SK-N-SH (cell line): ENCODE measurements at regions not wholly inside any gene's neighbourhood (a gene's known extent, or its start where the extent isn't known, plus 50 kb on each side); places are given as distances from the start of the nearest gene placed in this dataset.

Experiments
- CHD2 ChIP-seq: fragments of 150-350 bp; IDR thresholded peaks from 2 replicates; pipeline ENCODE4 v1.6.1; 2018; ENCODE audit warnings: low read length; ENCODE audit not compliant: partially characterized antibody
- CTCF ChIP-seq: fragments of 200-600 bp; sonication (generic); IDR thresholded peaks from 2 replicates; pipeline ENCODE4 v1.6.1; 2017; ENCODE audit warnings: antibody characterized with exemption, mild to moderate bottlenecking, moderate library complexity
- EP300 ChIP-seq, 2 experiments: IDR thresholded peaks; 2 replicates each; pipeline versions ENCODE4 v1.4.0 to v1.6.1; 2012; ENCODE audit warnings: borderline replicate concordance in 1 of 2, low read depth in 1 of 2, low read length in 1 of 2
- EZH2phosphoT487 ChIP-seq: fragments of 200-600 bp; sonication (generic); IDR thresholded peaks from 2 replicates; pipeline ENCODE4 v1.6.1; 2017; ENCODE audit warnings: low read depth, mixed run types, mild to moderate bottlenecking, antibody characterized with exemption, moderate library complexity, borderline replicate concordance
- MXI1 ChIP-seq: IDR thresholded peaks from 2 replicates; pipeline ENCODE4 v1.6.1; 2012; ENCODE audit warnings: mild to moderate bottlenecking, low read depth, low read length, improper control_type of control experiment
- POLR2AphosphoS5 ChIP-seq: IDR thresholded peaks from 2 replicates; pipeline ENCODE4 v1.6.1; 2012; ENCODE audit warnings: low read depth, low read length
- RAD21 ChIP-seq: IDR thresholded peaks from 2 replicates; pipeline ENCODE4 v1.6.1; 2012; ENCODE audit warnings: mild to moderate bottlenecking, low read length
- RCOR1 ChIP-seq: fragments of 150-350 bp; IDR thresholded peaks from 2 replicates; pipeline ENCODE4 v1.6.1; 2017; ENCODE audit warnings: antibody characterized with exemption, low read length
- RFX5 ChIP-seq: IDR thresholded peaks from 2 replicates; pipeline ENCODE4 v1.6.1; 2012; ENCODE audit warnings: mild to moderate bottlenecking, improper control_type of control experiment, low read length
- SMC3 ChIP-seq: IDR thresholded peaks from 2 replicates; pipeline ENCODE4 v1.6.1; 2012; ENCODE audit warnings: low read depth, low read length, improper control_type of control experiment
- TF ChIP-seq, protein P1 (sequence below): IDR thresholded peaks from 2 replicates; pipeline ENCODE4 v1.4.0; 2012; ENCODE audit warnings: low read depth
- TF ChIP-seq, protein P2 (sequence below): fragments of 150-350 bp; IDR thresholded peaks from 2 replicates; pipeline ENCODE4 v1.6.1; 2017; ENCODE audit warnings: antibody characterized with exemption, low read length, low read depth, borderline replicate concordance
- TF ChIP-seq, protein P3 (sequence below): IDR thresholded peaks from 2 replicates; pipeline ENCODE4 v1.4.0; 2012; ENCODE audit warnings: low read depth, borderline replicate concordance

DNA sequence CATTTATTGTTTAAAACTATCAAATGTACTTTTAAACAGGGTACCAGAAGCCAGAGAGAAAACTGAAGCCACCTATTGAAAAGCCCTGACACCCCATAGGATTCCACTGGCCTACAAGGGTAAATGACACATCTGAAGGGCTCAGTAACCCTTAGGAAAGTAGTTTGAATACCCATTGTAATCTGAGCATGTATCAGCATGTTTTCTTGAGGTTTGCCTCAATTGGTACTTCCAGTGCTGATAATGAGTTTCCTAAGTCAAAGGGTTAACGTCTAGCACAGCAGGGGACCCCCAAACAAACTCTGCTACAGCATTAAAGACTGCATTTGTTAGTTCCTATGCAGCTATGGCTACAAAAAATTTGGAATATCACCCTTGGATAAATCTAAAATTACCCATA lies 657.1 kb downstream of the NR2F1-AS1 start:
- TF ChIP-seq, protein P1, sequence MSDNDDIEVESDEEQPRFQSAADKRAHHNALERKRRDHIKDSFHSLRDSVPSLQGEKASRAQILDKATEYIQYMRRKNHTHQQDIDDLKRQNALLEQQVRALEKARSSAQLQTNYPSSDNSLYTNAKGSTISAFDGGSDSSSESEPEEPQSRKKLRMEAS: no peak
- no peak for TF ChIP-seq CTCF
- TF ChIP-seq RCOR1: no peak
- TF ChIP-seq EZH2phosphoT487: no peak
- TF ChIP-seq POLR2AphosphoS5: no peak
- no peak for TF ChIP-seq SMC3
- no peak for TF ChIP-seq EP300 (IDR thresholded peaks at IDR 0.05; ENCODE audit: borderline replicate concordance in 1 of 2, low read depth in 1 of 2, low read length in 1 of 2)
- TF ChIP-seq, protein P2, sequence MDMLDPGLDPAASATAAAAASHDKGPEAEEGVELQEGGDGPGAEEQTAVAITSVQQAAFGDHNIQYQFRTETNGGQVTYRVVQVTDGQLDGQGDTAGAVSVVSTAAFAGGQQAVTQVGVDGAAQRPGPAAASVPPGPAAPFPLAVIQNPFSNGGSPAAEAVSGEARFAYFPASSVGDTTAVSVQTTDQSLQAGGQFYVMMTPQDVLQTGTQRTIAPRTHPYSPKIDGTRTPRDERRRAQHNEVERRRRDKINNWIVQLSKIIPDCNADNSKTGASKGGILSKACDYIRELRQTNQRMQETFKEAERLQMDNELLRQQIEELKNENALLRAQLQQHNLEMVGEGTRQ: no peak
- no peak for TF ChIP-seq CHD2
- no peak for TF ChIP-seq MXI1
- no peak for TF ChIP-seq RFX5
- no peak for TF ChIP-seq RAD21
- TF ChIP-seq, protein P3, sequence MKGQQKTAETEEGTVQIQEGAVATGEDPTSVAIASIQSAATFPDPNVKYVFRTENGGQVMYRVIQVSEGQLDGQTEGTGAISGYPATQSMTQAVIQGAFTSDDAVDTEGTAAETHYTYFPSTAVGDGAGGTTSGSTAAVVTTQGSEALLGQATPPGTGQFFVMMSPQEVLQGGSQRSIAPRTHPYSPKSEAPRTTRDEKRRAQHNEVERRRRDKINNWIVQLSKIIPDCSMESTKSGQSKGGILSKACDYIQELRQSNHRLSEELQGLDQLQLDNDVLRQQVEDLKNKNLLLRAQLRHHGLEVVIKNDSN: no peak
